NCI-H748 (cell line): ENCODE measurements at regions not wholly inside any gene's neighbourhood (a gene's known extent, or its start where the extent isn't known, plus 50 kb on each side); places are given as distances from the start of the nearest gene placed in this dataset.
"Not testable (repeated sequence)": the region's sequence is repeated elsewhere in the genome, so short reads cannot be mapped to it uniquely, and the experiment has no call there.

Experiments
- DNase-seq: peaks from one replicate; lab custom pipeline; 2025; ENCODE audit not compliant: unreplicated experiment; lab: John Stamatoyannopoulos, UW

- no peak for DNase-seq
Measured at GRCh38 chrX:2640436-2641150, 50.5 kb upstream of the CD99 start.

GRCh38 chrX:2638279-2638678, 52.8 kb upstream of the CD99 start:
- no peak for DNase-seq

GRCh38 chrX:2635342-2635741, 55.8 kb upstream of the CD99 start:
- no peak for DNase-seq

GRCh38 chrX:2632533-2633504, 58.3 kb upstream of the CD99 start:
- DNase-seq: no peak

- no peak for DNase-seq
Measured at GRCh38 chrX:2631743-2632532, 59.2 kb upstream of the CD99 start.

GRCh38 chrX:2630935-2631742, 60.0 kb upstream of the CD99 start:
- DNase-seq: not testable (repeated sequence)

GRCh38 chrX:2630008-2630934, 60.8 kb upstream of the CD99 start:
- DNase-seq: not testable (repeated sequence)

GRCh38 chrX:2629316-2630007, 61.6 kb upstream of the CD99 start:
- DNase-seq: no peak

- no peak for DNase-seq
Measured at GRCh38 chrX:2628751-2629315, 62.3 kb upstream of the CD99 start.

GRCh38 chrX:2627272-2627867, 63.7 kb upstream of the CD99 start:
- no peak for DNase-seq

GRCh38 chrX:2626750-2627149, 64.3 kb upstream of the CD99 start:
- DNase-seq: no peak

GRCh38 chrX:2620576-2620975, 70.5 kb upstream of the CD99 start:
- no peak for DNase-seq

GRCh38 chrX:2618516-2618915, 72.6 kb upstream of the CD99 start:
- DNase-seq: no peak

GRCh38 chrX:2614911-2615310, 76.2 kb upstream of the CD99 start:
- no peak for DNase-seq

- DNase-seq: no peak
Measured at GRCh38 chrX:2610246-2611170, 80.6 kb upstream of the CD99 start.

GRCh38 chrX:2609431-2610238, 81.5 kb upstream of the CD99 start:
- DNase-seq: no peak
